ENCODE measurements at regions not wholly inside any gene's neighbourhood (a gene's known extent, or its start where the extent isn't known, plus 50 kb on each side); places are given as distances from the start of the nearest gene placed in this dataset.
"Not testable (repeated sequence)": the region's sequence is repeated elsewhere in the genome, so short reads cannot be mapped to it uniquely, and the experiment has no call there.

DNA sequence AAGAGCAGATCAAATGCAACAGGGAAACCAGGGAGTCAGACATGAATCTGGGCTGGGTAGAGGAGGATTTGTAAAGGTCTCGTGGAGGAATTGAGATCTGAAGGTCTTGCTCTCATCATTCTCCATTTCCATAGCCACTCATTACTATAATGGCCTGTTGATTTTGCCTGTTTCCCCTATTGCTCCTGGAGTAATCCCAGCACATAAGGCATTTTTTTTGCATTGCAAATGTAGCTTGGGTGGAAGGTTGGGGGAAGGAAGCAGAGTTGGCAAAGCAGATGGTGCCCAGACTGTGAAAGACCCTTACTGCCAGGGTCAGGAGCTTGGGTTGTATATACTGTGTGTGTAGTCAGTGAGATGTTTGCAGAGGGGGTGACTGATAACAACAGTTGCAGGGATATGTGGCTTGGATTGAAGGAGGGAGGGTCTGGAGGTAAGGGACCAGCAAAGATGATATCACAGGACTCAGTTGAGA is 116.0 kb downstream of the TTC6 start:
- Histone ChIP-seq H3K27ac (ENCODE audit: low read depth, low read length) (no peak overlapping the region), H3K9me3 (ENCODE audit: control insufficient read depth, insufficient read depth, low read length) (no peaks in the 10 kb centered on the region), H3K4me3 (ENCODE audit: low read depth, low read length) (no peak overlapping the region), H3K27me3 (ENCODE audit: control insufficient read depth, insufficient read depth, low read length) (no peaks in the 10 kb centered on the region)
- POLR2A ChIA-PET, result no interaction called here
- TF ChIP-seq, protein P1, sequence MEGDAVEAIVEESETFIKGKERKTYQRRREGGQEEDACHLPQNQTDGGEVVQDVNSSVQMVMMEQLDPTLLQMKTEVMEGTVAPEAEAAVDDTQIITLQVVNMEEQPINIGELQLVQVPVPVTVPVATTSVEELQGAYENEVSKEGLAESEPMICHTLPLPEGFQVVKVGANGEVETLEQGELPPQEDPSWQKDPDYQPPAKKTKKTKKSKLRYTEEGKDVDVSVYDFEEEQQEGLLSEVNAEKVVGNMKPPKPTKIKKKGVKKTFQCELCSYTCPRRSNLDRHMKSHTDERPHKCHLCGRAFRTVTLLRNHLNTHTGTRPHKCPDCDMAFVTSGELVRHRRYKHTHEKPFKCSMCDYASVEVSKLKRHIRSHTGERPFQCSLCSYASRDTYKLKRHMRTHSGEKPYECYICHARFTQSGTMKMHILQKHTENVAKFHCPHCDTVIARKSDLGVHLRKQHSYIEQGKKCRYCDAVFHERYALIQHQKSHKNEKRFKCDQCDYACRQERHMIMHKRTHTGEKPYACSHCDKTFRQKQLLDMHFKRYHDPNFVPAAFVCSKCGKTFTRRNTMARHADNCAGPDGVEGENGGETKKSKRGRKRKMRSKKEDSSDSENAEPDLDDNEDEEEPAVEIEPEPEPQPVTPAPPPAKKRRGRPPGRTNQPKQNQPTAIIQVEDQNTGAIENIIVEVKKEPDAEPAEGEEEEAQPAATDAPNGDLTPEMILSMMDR (IDR thresholded peaks at IDR 0.05; ENCODE audit: low read depth, low read length), result no peak
- no peak for DNase-seq (ENCODE audit: low read depth, low spot score)
- CTCF ChIA-PET, result interaction anchor here (8.6 kb wide), 1 partner anchor 163 kb away, joined by 112 read pairs; no protein-coding TSS in a partner anchor

DNA sequence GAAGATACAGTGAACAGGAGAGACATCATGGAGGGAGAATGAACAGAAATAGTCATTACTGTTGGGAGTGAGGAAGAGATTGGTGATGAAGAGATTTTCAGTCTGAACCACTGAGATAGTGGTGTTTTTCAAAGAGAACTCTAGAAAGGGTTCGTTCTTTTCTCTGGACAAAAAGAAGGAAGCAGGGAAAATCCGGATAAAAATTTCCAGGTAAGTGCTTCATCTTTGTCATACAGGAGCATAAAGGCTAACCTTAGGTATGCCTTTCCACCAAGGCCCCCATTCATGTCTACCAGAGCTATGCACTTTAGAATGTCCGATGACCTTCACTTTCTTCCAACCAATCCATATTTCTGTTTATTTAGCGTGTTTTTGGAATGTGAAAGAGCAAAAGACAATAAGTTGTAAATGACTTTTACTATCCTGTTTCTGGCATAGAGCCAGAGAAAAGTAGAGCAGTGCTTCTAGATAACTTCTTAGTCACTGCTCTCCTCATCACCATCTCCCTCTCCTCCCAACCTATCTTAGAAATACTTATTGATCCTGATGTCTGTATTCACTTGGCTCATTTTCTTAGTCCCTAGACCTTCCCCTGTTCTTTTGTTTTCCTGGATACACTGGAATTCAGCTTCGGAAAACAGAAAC is 116.5 kb downstream of the TTC6 start:
- Histone ChIP-seq H3K27me3 (ENCODE audit: control insufficient read depth, insufficient read depth, low read length) (no peaks in the 10 kb centered on the region), H3K4me3 (ENCODE audit: low read depth, low read length) (no peak overlapping the region), H3K27ac (ENCODE audit: low read depth, low read length) (no peak overlapping the region), H3K9me3 (ENCODE audit: control insufficient read depth, insufficient read depth, low read length) (no peaks in the 10 kb centered on the region)
- ChIA-PET POLR2A (no interaction called here), CTCF (interaction anchor here (8.6 kb wide), 1 partner anchor 162 kb away, joined by 112 read pairs; no protein-coding TSS in a partner anchor)
- TF ChIP-seq, protein P1 (IDR thresholded peaks at IDR 0.05; ENCODE audit: low read depth, low read length), result no peak
- no peak for DNase-seq (ENCODE audit: low read depth, low spot score)

DNA sequence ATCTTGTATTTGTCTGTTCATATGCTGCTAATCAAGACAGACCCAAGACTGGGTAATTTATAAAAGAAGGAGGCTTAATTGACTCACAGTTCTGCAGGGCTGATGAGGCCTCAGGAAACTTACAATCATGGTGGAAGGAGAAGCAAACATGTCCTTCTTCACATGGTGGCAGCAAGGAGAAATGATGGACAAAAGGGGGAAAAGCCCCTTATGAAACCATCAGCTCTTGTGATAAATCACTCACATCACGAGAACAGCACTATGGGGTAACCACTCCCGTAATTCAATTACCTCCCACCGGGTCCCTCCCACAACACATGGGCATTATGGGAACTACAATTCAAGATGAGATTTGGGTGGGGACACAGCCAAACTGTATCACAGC is 117.0 kb downstream of the TTC6 start:
- CTCF ChIA-PET, result interaction anchor here (8.6 kb wide), 1 partner anchor 162 kb away, joined by 112 read pairs; no protein-coding TSS in a partner anchor
- POLR2A ChIA-PET; DNase-seq (ENCODE audit: low read depth, low spot score): not testable (repeated sequence)

DNA sequence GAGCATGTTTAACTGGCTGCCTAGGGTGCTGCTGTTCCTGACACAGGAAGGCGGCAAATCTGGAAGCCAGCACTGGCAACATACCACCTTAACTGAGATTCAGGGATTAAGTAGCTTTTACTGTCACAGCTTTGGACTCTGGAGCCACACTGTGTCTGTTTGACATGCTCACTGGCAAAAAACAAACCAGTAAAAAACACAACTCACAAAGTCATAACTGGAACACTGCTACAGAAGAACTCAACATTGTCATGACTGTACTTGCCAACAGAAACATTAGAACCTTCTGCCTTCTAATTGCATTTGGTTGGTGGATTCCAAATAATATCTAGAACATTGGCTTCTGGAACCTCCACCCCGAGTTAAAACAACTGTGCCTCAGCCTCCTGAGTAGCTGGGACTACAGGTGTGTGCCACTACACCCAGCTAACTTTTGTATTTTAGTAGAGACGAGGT is 117.6 kb downstream of the TTC6 start:
- ChIA-PET CTCF (interaction anchor here (1.1 to 8.6 kb wide), 2 partner anchors 119 to 161 kb away, joined by 3 to 112 read pairs; no protein-coding TSS in a partner anchor), POLR2A (no interaction called here)
- TF ChIP-seq, protein P1 (IDR thresholded peaks at IDR 0.05; ENCODE audit: low read depth, low read length), result no peak
- H3K27ac ChIP-seq (ENCODE audit: low read depth, low read length), result no peak overlapping the region
- no peak for DNase-seq (ENCODE audit: low read depth, low spot score)
- no peaks in the 10 kb centered on the region for H3K9me3 ChIP-seq (ENCODE audit: control insufficient read depth, insufficient read depth, low read length)
- H3K4me3 ChIP-seq (ENCODE audit: low read depth, low read length), result no peak overlapping the region
- H3K27me3 ChIP-seq (ENCODE audit: control insufficient read depth, insufficient read depth, low read length), result no peaks in the 10 kb centered on the region

More for the DNA sequence above, 117.0 kb downstream of the TTC6 start:
- H3K27ac ChIP-seq (ENCODE audit: low read depth, low read length); H3K27me3 ChIP-seq (ENCODE audit: control insufficient read depth, insufficient read depth, low read length); H3K9me3 ChIP-seq (ENCODE audit: control insufficient read depth, insufficient read depth, low read length); H3K4me3 ChIP-seq (ENCODE audit: low read depth, low read length): not testable (repeated sequence)

DNA sequence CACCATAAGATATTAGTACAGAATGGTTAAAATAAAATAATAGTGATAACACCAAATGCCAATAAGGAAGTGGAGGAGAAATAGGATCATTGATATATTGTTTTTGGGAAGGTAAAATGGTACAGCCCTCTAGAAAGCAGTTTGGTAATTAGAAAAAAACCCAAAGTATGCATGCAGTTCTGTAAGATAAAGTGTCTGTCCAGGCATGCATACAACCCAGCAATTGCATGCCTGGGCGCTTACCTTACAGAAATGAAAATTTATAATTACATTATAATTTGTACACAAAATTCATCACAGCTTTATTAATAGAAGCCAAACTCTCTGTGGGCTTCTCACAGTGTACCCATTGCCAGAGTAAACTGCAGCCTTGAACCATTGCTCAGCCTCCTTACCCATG is 124.7 kb downstream of the TTC6 start:
- TF ChIP-seq, protein P1 (IDR thresholded peaks at IDR 0.05; ENCODE audit: low read depth, low read length), result no peak
- H3K27me3 ChIP-seq (ENCODE audit: control insufficient read depth, insufficient read depth, low read length), result no peaks in the 10 kb centered on the region
- no peak overlapping the region for H3K27ac ChIP-seq (ENCODE audit: low read depth, low read length)
- ChIA-PET POLR2A (interaction anchor here (0.7 kb wide), 1 partner anchor 463 kb away, joined by 5 read pairs; no protein-coding TSS in a partner anchor), CTCF (interaction anchor here (0.6 to 2.1 kb wide), 3 partner anchors 10 to 1166 kb away, joined by 4 to 8 read pairs (median 7); no protein-coding TSS in a partner anchor)
- DNase-seq (ENCODE audit: low read depth, low spot score), result no peak
- no peaks in the 10 kb centered on the region for H3K9me3 ChIP-seq (ENCODE audit: control insufficient read depth, insufficient read depth, low read length)
- H3K4me3 ChIP-seq (ENCODE audit: low read depth, low read length), result no peak overlapping the region

Measured in AG04450 (cell line).